Testis (tissue), 2 donors: ENCODE measurements at regions not wholly inside any gene's neighbourhood (a gene's known extent, or its start where the extent isn't known, plus 50 kb on each side); places are given as distances from the start of the nearest gene placed in this dataset.
A peak's percentile ranks its signal among the peaks of the same experiment; 100 is the strongest.
"Not testable (repeated sequence)": the region's sequence is repeated elsewhere in the genome, so short reads cannot be mapped to it uniquely, and the experiment has no call there.

Experiments
- DNase-seq: peaks from one replicate; pipeline ENCODE4 v3.0.0-alpha.2; 2019
- H3K27ac ChIP-seq, 2 donors: fragments of 200-600 bp; sonication (generic); one replicate each; pipeline ENCODE4 v1.5.1; 2019
- H3K27me3 ChIP-seq: fragments of 200-600 bp; sonication (generic); one replicate; pipeline ENCODE4 v1.5.1; 2019
- H3K36me3 ChIP-seq: fragments of 200-600 bp; sonication (generic); one replicate; pipeline ENCODE4 v1.5.1; 2017; ENCODE audit warnings: low read depth; ENCODE audit errors: missing control alignments
- H3K4me1 ChIP-seq: fragments of 200-600 bp; sonication (generic); one replicate; pipeline ENCODE4 v1.5.1; 2019
- H3K4me3 ChIP-seq, 2 donors: fragments of 200-600 bp; sonication (generic); one replicate each; pipeline ENCODE4 v1.5.1; 2017 to 2019
- H3K9me3 ChIP-seq: fragments of 200-600 bp; sonication (generic); one replicate; pipeline ENCODE4 v1.5.1; 2017
- CTCF ChIP-seq, 3 experiments: fragments of 450-650 bp in 2 of 3; fragments of 200-600 bp in 1 of 3; sonication (generic) in 1 of 3; IDR thresholded peaks; one replicate each; pipeline ENCODE4 v1.5.1; 2016 to 2019; ENCODE audit warnings: antibody characterized with exemption in 3 of 3, mild to moderate bottlenecking in 2 of 3, moderate library complexity in 1 of 3
- POLR2A ChIP-seq: fragments of 450-650 bp; IDR thresholded peaks from one replicate; pipeline ENCODE4 v1.6.1; 2017; ENCODE audit warnings: antibody characterized with exemption, mild to moderate bottlenecking, moderate library complexity
- WGBS, 2 donors: methylation state at CpG; one replicate each; pipeline ENCODE4 v1.1.5; 2018; 5-methylcytosine and 5-hydroxymethylcytosine counted together
- intact Hi-C: fragments of 100-400 bp; cut with DNase I; formaldehyde crosslinking; loops from one replicate; pipeline ENCODE4 v1.15.1; 2023; ENCODE audit warnings: low total_unique reads

- no peak overlapping the region for H3K4me3 ChIP-seq
- intact Hi-C loops = no loop called here
- 63 to 70% methylated on average over 3 of the region's 3 CpGs for WGBS, 2 donors
- no peaks in the 10 kb centered on the region for H3K27me3 ChIP-seq
- no peaks in the 10 kb centered on the region for H3K4me1 ChIP-seq
- no peaks in the 10 kb centered on the region for H3K9me3 ChIP-seq
- H3K27ac ChIP-seq = no peak overlapping the region
- no peak for DNase-seq
- TF ChIP-seq CTCF (IDR thresholded peaks at IDR 0.05) (no peak), POLR2A (no peak)
- no peaks in the 10 kb centered on the region for H3K36me3 ChIP-seq
Observed at GRCh38 chr3:164406281-164406680, 672.0 kb downstream of the SI start.

- DNase-seq = peak; percentile 31
- TF ChIP-seq POLR2A (no peak), CTCF (IDR thresholded peaks at IDR 0.05) (no peak)
- intact Hi-C loops = no loop called here
- WGBS, 2 donors = 64 to 83% methylated on average over 8 to 10 of the region's 30 CpGs
- Histone ChIP-seq H3K36me3 (no peaks in the 10 kb centered on the region), H3K4me3 (peak overlapping the region; percentile 13 to 38), H3K27ac (no peak overlapping the region), H3K4me1 (no peaks in the 10 kb centered on the region), H3K9me3 (no peaks in the 10 kb centered on the region), H3K27me3 (no peaks in the 10 kb centered on the region)
Observed at GRCh38 chr3:164401923-164402322, 676.4 kb downstream of the SI start.

GRCh38 chr3:164401440-164401839 is 676.9 kb downstream of the SI start:
- H3K27ac ChIP-seq, H3K9me3 ChIP-seq, H3K36me3 ChIP-seq, H3K27me3 ChIP-seq, intact Hi-C loops, H3K4me1 ChIP-seq: not testable (repeated sequence)
- 53 to 72% methylated on average over 4 to 7 of the region's 7 CpGs for WGBS, 2 donors
- DNase-seq = peak; percentile 26
- peak overlapping the region; percentile 13 to 38 for H3K4me3 ChIP-seq

GRCh38 chr3:164397462-164397861 is 680.8 kb downstream of the SI start:
- Histone ChIP-seq H3K27ac (no peak overlapping the region), H3K4me1 (no peaks in the 10 kb centered on the region), H3K27me3 (no peaks in the 10 kb centered on the region), H3K9me3 (no peaks in the 10 kb centered on the region), H3K36me3 (no peaks in the 10 kb centered on the region), H3K4me3 (no peak overlapping the region)
- intact Hi-C loops = no loop called here
- TF ChIP-seq CTCF (IDR thresholded peaks at IDR 0.05) (no peak), POLR2A (no peak)
- no peak for DNase-seq

- TF ChIP-seq POLR2A (no peak), CTCF (IDR thresholded peaks at IDR 0.05) (no peak)
- Histone ChIP-seq H3K36me3 (no peaks in the 10 kb centered on the region), H3K27ac (no peak overlapping the region), H3K9me3 (no peaks in the 10 kb centered on the region), H3K4me1 (no peaks in the 10 kb centered on the region), H3K27me3 (no peaks in the 10 kb centered on the region), H3K4me3 (no peak overlapping the region)
- DNase-seq = no peak
- intact Hi-C loops = no loop called here
- WGBS, 2 donors = 58 to 67% methylated on average over 1 of the region's 1 CpG
Observed at GRCh38 chr3:164393171-164393570, 685.1 kb downstream of the SI start.
